ENCODE measurements at regions not wholly inside any gene's neighbourhood (a gene's known extent, or its start where the extent isn't known, plus 50 kb on each side); places are given as distances from the start of the nearest gene placed in this dataset.

- no peaks in the 10 kb centered on the region for H3K9me3 ChIP-seq (ENCODE audit: insufficient read depth, low read depth, low read length)
- no peaks in the 10 kb centered on the region for H3K79me2 ChIP-seq (ENCODE audit: insufficient read depth, low read length)
- no peaks in the 10 kb centered on the region for H3F3A ChIP-seq (ENCODE audit: low read depth)
- H3K4me3 ChIP-seq (ENCODE audit: low read length, poor library complexity, severe bottlenecking), result no peak overlapping the region
- H3K4me2 ChIP-seq (ENCODE audit: low read depth, low read length, poor library complexity, severe bottlenecking), result no peak overlapping the region
- H3K9ac ChIP-seq (ENCODE audit: low read depth, low read length, poor library complexity, severe bottlenecking), result no peak overlapping the region
- H3K27me3 ChIP-seq (ENCODE audit: insufficient read depth, low read length, poor library complexity, severe bottlenecking), result no peaks in the 10 kb centered on the region
- H3K9me2 ChIP-seq (replicated peaks; ENCODE audit: low read depth, low read length), result no peaks in the 10 kb centered on the region
- no peaks in the 10 kb centered on the region for H3K4me1 ChIP-seq (ENCODE audit: insufficient read depth, low read length, poor library complexity, severe bottlenecking)
- H2AFZ ChIP-seq (ENCODE audit: low read length), result no peak overlapping the region
- no peak for TF ChIP-seq EZH2phosphoT487 (IDR thresholded peaks at IDR 0.05; ENCODE audit: borderline replicate concordance)
- no peaks in the 10 kb centered on the region for H3K36me3 ChIP-seq (ENCODE audit: insufficient read depth, low read length)
- H4K20me1 ChIP-seq (ENCODE audit: insufficient read depth, low read length, poor library complexity, severe bottlenecking), result no peaks in the 10 kb centered on the region
Observed at GRCh38 chr5:44187973-44188372, 201.2 kb downstream of the FGF10 start.

GRCh38 chr5:44183753-44184152, 205.5 kb downstream of the FGF10 start:
- Histone ChIP-seq H3K4me2 (ENCODE audit: low read depth, low read length, poor library complexity, severe bottlenecking) (no peak overlapping the region), H3K79me2 (ENCODE audit: insufficient read depth, low read length) (no peaks in the 10 kb centered on the region), H3K36me3 (ENCODE audit: insufficient read depth, low read length) (no peaks in the 10 kb centered on the region), H3K4me1 (ENCODE audit: insufficient read depth, low read length, poor library complexity, severe bottlenecking) (no peaks in the 10 kb centered on the region), H2AFZ (ENCODE audit: low read length) (no peak overlapping the region), H3K9me2 (replicated peaks; ENCODE audit: low read depth, low read length) (no peaks in the 10 kb centered on the region), H3K27me3 (ENCODE audit: insufficient read depth, low read length, poor library complexity, severe bottlenecking) (no peaks in the 10 kb centered on the region), H3K9ac (ENCODE audit: low read depth, low read length, poor library complexity, severe bottlenecking) (no peak overlapping the region), H3F3A (ENCODE audit: low read depth) (no peaks in the 10 kb centered on the region), H3K9me3 (ENCODE audit: insufficient read depth, low read depth, low read length) (no peaks in the 10 kb centered on the region), H4K20me1 (ENCODE audit: insufficient read depth, low read length, poor library complexity, severe bottlenecking) (no peaks in the 10 kb centered on the region), H3K4me3 (ENCODE audit: low read length, poor library complexity, severe bottlenecking) (no peak overlapping the region)
- no peak for TF ChIP-seq EZH2phosphoT487 (IDR thresholded peaks at IDR 0.05; ENCODE audit: borderline replicate concordance)
- TF ChIP-seq, protein P1, sequence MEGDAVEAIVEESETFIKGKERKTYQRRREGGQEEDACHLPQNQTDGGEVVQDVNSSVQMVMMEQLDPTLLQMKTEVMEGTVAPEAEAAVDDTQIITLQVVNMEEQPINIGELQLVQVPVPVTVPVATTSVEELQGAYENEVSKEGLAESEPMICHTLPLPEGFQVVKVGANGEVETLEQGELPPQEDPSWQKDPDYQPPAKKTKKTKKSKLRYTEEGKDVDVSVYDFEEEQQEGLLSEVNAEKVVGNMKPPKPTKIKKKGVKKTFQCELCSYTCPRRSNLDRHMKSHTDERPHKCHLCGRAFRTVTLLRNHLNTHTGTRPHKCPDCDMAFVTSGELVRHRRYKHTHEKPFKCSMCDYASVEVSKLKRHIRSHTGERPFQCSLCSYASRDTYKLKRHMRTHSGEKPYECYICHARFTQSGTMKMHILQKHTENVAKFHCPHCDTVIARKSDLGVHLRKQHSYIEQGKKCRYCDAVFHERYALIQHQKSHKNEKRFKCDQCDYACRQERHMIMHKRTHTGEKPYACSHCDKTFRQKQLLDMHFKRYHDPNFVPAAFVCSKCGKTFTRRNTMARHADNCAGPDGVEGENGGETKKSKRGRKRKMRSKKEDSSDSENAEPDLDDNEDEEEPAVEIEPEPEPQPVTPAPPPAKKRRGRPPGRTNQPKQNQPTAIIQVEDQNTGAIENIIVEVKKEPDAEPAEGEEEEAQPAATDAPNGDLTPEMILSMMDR (conservative IDR thresholded peaks at IDR 0.05; ENCODE audit: low read length), result no peak

GRCh38 chr5:44183312-44183711, 205.9 kb downstream of the FGF10 start:
- no peaks in the 10 kb centered on the region for H3K27me3 ChIP-seq (ENCODE audit: insufficient read depth, low read length, poor library complexity, severe bottlenecking)
- no peaks in the 10 kb centered on the region for H3K79me2 ChIP-seq (ENCODE audit: insufficient read depth, low read length)
- TF ChIP-seq, protein P1 (conservative IDR thresholded peaks at IDR 0.05; ENCODE audit: low read length), result no peak
- no peak for TF ChIP-seq EZH2phosphoT487 (IDR thresholded peaks at IDR 0.05; ENCODE audit: borderline replicate concordance)
- no peaks in the 10 kb centered on the region for H4K20me1 ChIP-seq (ENCODE audit: insufficient read depth, low read length, poor library complexity, severe bottlenecking)
- H3F3A ChIP-seq (ENCODE audit: low read depth), result no peaks in the 10 kb centered on the region
- H3K9me3 ChIP-seq (ENCODE audit: insufficient read depth, low read depth, low read length), result no peaks in the 10 kb centered on the region
- no peaks in the 10 kb centered on the region for H3K36me3 ChIP-seq (ENCODE audit: insufficient read depth, low read length)
- H3K9me2 ChIP-seq (replicated peaks; ENCODE audit: low read depth, low read length), result no peaks in the 10 kb centered on the region
- H3K4me2 ChIP-seq (ENCODE audit: low read depth, low read length, poor library complexity, severe bottlenecking), result no peak overlapping the region
- no peak overlapping the region for H3K4me3 ChIP-seq (ENCODE audit: low read length, poor library complexity, severe bottlenecking)
- no peak overlapping the region for H3K9ac ChIP-seq (ENCODE audit: low read depth, low read length, poor library complexity, severe bottlenecking)
- no peaks in the 10 kb centered on the region for H3K4me1 ChIP-seq (ENCODE audit: insufficient read depth, low read length, poor library complexity, severe bottlenecking)
- no peak overlapping the region for H2AFZ ChIP-seq (ENCODE audit: low read length)

GRCh38 chr5:44178414-44178813, 210.8 kb downstream of the FGF10 start:
- H3K36me3 ChIP-seq (ENCODE audit: insufficient read depth, low read length), result no peaks in the 10 kb centered on the region
- no peaks in the 10 kb centered on the region for H3K79me2 ChIP-seq (ENCODE audit: insufficient read depth, low read length)
- no peak overlapping the region for H2AFZ ChIP-seq (ENCODE audit: low read length)
- no peaks in the 10 kb centered on the region for H4K20me1 ChIP-seq (ENCODE audit: insufficient read depth, low read length, poor library complexity, severe bottlenecking)
- H3K4me1 ChIP-seq (ENCODE audit: insufficient read depth, low read length, poor library complexity, severe bottlenecking), result no peaks in the 10 kb centered on the region
- H3K4me2 ChIP-seq (ENCODE audit: low read depth, low read length, poor library complexity, severe bottlenecking), result no peak overlapping the region
- no peak overlapping the region for H3K9ac ChIP-seq (ENCODE audit: low read depth, low read length, poor library complexity, severe bottlenecking)
- no peaks in the 10 kb centered on the region for H3K9me2 ChIP-seq (replicated peaks; ENCODE audit: low read depth, low read length)
- H3K9me3 ChIP-seq (ENCODE audit: insufficient read depth, low read depth, low read length), result no peaks in the 10 kb centered on the region
- no peak for TF ChIP-seq EZH2phosphoT487 (IDR thresholded peaks at IDR 0.05; ENCODE audit: borderline replicate concordance)
- TF ChIP-seq, protein P1 (conservative IDR thresholded peaks at IDR 0.05; ENCODE audit: low read length), result no peak
- H3F3A ChIP-seq (ENCODE audit: low read depth), result no peaks in the 10 kb centered on the region
- no peak overlapping the region for H3K4me3 ChIP-seq (ENCODE audit: low read length, poor library complexity, severe bottlenecking)
- H3K27me3 ChIP-seq (ENCODE audit: insufficient read depth, low read length, poor library complexity, severe bottlenecking), result no peaks in the 10 kb centered on the region

Data from Loucy (cell line).